ENCODE measurements at regions not wholly inside any gene's neighbourhood (a gene's known extent, or its start where the extent isn't known, plus 50 kb on each side); places are given as distances from the start of the nearest gene placed in this dataset.

DNA sequence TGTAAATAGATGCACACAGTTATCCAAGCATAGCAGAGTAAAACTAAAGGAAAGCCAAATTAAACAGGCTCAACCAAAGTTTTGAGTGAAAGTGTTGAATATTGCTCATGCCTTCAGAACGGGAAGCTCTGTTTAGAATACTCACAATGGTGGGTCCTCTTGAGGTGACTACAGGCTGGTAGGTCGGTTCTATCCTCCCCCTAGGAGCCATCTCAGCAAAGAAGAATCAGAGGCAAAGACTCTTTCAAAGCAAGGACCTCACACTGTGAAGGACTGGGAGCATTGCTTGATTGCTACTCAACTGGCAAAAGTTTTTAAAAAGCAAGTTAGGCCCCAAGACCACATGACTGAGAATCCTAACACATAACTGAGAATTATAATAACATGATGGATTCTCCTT is 88.4 kb upstream of the JAG1 start:
- in situ Hi-C loops (cut with HindIII; ENCODE audit: low pct_ligation_motif_present, low pct_unique_long_range_greater_than_20kb, low sequenced_read_pairs), result no loop called here
- DNase-seq, result no peak

DNA sequence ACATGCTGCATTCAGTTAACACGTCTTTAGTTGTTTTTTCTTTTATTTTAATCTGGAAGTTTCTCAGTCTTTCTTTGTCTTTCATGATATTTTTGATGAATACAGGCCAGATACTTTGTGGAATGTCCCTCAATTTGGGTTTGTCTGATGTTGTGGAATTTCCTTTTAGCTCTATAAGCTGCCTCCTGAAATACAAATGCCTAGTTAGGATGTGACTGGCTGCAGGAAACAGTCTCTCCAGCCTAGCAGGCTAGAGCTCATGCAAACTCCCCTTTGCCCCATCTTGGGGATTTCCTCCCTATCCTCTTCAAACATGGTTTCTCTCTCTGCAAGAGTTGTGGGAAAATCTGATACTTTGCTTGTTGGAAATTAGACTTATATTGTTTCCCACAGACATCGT is 89.3 kb upstream of the JAG1 start:
- in situ Hi-C loops (cut with HindIII; ENCODE audit: low pct_ligation_motif_present, low pct_unique_long_range_greater_than_20kb, low sequenced_read_pairs), result no loop called here
- no peak for DNase-seq

DNA sequence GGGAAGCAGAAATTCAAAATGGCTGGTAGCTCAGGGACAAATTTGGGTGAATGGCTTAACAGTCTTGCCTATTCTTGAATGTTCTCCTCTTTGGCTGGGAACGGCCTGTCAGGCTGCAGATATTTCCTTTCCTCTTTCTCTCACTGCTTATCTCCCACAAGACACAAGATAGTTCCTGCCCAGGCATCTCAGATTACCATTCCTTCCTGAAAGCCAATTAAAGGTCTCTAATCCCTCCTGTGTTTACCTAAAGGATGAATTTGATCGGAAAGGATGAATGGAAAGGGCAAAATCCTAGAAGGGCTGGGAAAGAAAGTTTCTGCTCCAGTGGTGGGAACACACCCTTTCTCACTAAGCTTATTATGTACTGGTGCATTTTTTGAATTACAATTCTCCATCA is 95.9 kb upstream of the JAG1 start:
- in situ Hi-C loops (cut with HindIII; ENCODE audit: low pct_ligation_motif_present, low pct_unique_long_range_greater_than_20kb, low sequenced_read_pairs), result no loop called here
- DNase-seq, result no peak

DNA sequence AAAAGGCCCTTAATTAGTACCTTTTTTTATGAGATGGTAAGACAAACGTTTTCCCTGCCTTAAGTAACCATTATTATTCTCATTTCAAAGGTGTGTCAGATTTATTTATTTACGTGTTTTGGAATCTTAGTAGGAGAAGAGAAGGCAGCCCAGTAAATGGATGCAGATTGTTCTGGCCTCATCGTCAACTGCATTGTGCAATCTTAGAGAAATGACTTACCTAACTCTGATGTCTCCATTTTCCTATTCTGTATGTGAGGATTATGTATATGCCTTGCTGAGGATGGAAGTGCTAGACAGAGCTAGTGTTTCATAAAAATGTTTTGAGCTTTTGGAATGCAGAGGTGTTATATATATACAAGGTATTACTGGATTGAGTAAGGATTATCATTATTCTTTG is 97.0 kb upstream of the JAG1 start:
- in situ Hi-C loops (cut with HindIII; ENCODE audit: low pct_ligation_motif_present, low pct_unique_long_range_greater_than_20kb, low sequenced_read_pairs), result no loop called here

DNA sequence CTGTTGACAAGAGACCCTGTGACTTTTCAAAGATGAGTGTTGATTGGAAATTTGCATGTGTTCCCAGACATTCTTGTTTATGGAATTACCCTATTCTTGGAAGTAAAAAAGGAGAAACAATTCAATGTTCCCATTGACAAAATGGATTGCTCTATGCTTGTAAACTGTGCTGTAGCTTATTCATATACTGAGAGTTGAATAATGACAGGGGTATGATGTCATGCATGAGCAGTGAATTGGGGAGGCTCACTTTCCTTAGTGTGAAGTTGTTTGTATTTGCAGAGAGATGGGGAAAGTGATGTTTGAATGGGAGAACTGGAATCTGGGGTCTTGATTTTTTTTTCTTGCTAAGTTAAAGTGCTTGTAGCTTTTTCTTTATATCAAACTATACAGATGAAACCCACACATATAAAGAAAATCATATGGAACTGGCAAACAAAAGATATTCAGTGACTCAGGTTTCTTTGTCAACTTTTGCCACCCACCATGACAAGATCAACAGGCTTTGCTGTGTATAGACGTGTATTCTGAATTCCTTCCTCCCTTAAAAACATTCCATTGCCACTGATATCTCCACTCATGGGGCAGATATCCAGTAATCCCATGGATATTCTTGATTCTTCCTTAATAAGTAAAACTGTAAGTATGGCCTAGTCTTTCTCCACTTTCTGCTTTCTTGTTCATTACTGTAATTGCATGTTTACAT is 97.8 kb upstream of the JAG1 start:
- DNase-seq, result no peak
- in situ Hi-C loops (cut with HindIII; ENCODE audit: low pct_ligation_motif_present, low pct_unique_long_range_greater_than_20kb, low sequenced_read_pairs), result no loop called here

More for the DNA sequence above, 97.0 kb upstream of the JAG1 start:
- DNase-seq, result no peak

DNA sequence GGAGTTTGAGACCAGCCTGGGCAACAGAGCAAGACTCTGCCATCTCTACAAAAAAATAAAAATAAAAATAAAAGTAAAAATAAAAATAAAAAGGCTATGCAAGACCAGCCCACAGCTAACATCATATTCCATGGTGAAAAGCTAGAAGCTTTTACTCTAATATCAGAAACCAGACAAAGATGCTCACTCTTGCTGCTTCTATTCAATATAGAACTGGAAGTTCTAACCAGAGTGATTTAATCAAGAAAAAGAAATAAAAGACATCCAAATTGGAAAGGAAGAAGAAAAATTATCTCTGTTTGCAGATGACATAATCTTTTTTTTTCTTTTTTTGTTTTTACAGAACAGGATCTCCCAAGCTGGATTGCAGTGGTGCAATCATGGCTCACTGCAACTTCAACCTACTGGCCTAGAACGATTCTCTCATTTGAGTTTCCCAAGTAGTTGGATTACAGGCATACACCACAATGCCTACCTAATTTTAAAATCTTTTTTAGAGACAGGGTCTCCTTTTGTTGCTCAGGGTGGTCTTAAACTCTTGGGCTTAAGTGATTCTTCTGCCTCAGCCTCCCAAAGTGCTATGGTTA is 100.7 kb upstream of the JAG1 start:
- DNase-seq, result no peak
- in situ Hi-C loops (cut with HindIII; ENCODE audit: low pct_ligation_motif_present, low pct_unique_long_range_greater_than_20kb, low sequenced_read_pairs), result no loop called here

DNA sequence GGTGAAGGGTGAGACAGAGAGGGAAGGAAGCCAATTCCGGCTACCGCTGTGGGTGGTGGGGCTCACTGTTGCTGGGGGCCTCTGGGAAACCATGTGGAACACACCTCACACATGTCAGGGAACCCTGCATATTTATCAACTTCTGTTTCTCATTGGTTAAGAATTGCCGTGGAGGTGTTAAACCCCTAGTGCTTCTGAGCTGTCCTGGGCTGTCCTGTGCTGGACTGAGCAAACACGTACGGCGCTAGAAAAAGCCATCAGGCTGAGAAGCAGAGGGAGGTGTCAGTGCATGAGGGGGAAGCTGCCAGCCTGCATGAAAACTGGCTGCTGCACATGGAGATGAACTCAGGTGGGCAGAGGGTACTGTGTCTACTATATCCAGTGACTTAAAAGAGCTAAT is 103.9 kb upstream of the JAG1 start:
- in situ Hi-C loops (cut with HindIII; ENCODE audit: low pct_ligation_motif_present, low pct_unique_long_range_greater_than_20kb, low sequenced_read_pairs), result no loop called here

DNA sequence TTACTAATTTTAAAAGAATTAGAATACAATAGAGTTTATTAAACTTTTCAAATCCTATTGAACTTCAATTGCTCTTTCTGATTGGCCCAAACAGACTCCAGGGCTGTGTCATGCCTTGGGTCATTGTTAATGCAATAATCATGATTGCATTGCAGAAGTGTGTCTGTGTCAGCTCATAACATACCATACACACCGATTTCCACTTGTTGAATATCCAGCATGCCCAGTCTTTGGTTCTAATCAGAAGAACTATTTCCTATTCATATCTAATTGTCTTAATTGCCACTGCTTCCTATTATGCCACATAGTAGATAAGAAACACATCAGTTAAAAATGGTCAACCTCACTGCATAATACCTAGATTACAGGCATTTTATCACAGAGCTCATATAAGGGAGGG is 106.1 kb upstream of the JAG1 start:
- in situ Hi-C loops (cut with HindIII; ENCODE audit: low pct_ligation_motif_present, low pct_unique_long_range_greater_than_20kb, low sequenced_read_pairs), result no loop called here

More for the DNA sequence above, 103.9 kb upstream of the JAG1 start:
- DNase-seq, result no peak

DNA sequence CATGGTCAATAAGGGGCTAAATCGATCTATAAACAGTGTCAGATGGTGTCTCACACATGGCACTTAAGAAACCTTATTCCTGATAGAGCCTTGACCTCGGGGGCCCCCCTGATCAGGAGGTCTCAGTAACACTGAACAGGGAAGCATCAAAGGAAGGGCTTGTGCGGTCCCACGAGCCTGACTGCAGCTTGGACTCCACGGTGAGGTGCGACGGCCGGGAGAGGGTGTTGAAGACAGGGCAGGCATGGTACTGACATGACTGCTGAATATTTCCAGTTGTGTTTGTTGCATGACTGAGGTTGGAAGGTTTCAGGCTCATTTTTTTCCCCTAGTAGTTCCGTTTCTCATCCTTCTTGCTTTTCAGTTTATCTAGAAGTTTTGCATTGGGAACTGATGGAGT is 107.1 kb upstream of the JAG1 start:
- DNase-seq, result no peak
- in situ Hi-C loops (cut with HindIII; ENCODE audit: low pct_ligation_motif_present, low pct_unique_long_range_greater_than_20kb, low sequenced_read_pairs), result no loop called here

More for the DNA sequence above, 106.1 kb upstream of the JAG1 start:
- no peak for DNase-seq

DNA sequence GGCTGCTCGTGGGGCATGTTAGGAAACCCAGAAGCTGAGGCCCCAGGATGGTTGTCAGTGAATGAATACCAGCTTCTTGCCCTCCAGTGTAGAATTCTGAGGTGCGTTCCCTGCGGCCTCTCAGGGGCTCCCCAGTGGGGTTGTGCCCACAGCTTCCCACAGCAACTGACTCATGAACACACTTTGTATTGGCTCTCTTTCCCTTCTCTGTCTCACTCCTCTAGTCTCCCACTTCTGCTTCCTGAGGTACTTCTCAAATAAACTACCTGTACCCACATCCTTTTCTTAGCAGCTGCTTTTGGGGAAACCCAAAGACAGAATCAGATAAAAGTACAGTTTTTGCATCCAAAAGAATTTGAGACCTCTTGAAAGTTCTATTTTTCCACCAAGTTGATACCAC is 107.7 kb upstream of the JAG1 start:
- DNase-seq, result no peak
- in situ Hi-C loops (cut with HindIII; ENCODE audit: low pct_ligation_motif_present, low pct_unique_long_range_greater_than_20kb, low sequenced_read_pairs), result no loop called here

DNA sequence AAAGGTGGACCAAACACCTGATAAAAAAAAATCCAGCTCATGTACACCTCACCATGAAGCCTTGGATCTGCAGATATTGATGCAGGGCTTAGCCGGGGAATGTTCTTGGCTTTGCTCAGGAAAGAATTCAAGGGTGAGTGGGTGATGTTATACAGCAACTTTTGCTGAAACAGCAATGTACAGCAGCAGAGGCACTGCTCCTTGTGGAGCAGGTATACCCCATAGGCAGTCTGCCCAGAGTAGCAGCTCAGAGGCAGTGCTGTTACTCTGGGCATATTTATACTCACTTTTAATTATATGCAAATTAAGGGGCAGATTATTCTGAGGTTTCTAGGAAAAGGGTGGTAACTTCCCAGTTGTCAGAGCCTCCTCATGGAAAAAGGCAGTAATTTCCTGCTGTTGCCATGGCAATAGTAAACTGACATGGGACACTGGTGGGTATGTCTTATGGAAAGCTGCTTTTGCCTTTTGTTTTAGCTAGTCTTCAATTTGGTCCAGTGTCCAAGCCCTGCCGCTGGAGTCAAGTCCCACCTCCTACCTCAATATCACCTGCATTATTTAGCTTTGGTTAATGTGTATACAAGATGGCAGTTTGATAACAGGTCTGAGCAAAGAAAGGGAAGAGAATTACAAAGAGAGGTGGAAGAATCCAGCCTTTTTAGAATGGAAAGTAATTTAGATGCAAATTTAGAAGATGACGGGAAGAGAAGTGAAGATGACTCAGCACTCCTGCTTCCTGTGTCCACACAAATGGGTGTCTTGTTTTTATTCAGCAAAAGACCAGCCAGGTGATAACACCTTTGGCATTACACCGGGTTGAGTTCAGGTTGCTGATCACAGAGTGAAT is 110.1 kb upstream of the JAG1 start:
- no peak for DNase-seq
- in situ Hi-C loops (cut with HindIII; ENCODE audit: low pct_ligation_motif_present, low pct_unique_long_range_greater_than_20kb, low sequenced_read_pairs), result no loop called here

DNA sequence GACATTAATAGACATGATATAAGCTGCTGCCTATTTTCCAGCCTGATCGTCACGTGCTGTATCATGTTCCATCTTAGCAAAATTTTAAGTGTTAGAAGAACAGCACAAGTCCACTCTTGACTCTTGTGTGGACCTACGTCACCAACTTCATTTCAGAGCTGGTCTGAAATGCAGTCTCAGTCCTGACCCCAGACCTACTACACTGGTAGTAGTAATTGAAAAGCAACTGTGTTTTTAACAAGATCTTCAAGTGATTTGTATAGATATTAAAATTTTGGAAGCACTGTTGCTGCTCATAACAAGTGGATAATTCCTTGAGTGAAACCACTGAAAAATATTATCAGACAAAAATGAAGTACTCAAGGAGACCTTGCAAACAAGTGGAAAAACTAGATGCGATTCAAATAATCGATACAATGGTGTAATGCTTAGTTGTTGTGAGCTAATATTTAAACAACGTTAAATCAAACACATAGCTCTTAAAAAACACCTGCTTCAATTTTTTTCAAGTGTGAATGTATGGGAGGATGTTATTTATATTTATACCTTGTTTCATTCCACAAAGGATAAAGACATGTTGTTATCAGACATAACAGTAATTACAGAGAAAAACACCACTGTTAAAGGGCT is 110.9 kb upstream of the JAG1 start:
- in situ Hi-C loops (cut with HindIII; ENCODE audit: low pct_ligation_motif_present, low pct_unique_long_range_greater_than_20kb, low sequenced_read_pairs), result no loop called here
- DNase-seq, result no peak

DNA sequence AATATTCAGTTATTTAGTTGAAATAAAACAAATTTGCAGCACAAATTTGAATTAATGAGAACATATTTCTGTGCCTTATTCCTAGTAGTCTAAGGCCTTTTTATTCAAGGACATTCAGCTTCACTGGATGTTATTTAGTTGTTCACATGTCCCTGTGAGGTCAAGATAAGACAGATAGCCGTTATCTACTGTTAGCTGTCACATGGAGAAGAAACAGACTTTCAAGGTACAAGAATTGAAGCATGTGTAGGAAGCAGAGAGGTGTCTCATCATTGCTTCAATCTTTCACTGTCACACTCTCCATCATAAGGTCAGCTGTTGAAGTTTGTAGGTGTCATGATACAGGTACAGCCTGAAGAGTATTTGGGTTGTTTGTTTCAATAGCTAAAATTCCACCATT is 112.9 kb upstream of the JAG1 start:
- in situ Hi-C loops (cut with HindIII; ENCODE audit: low pct_ligation_motif_present, low pct_unique_long_range_greater_than_20kb, low sequenced_read_pairs), result no loop called here
- no peak for DNase-seq

DNA sequence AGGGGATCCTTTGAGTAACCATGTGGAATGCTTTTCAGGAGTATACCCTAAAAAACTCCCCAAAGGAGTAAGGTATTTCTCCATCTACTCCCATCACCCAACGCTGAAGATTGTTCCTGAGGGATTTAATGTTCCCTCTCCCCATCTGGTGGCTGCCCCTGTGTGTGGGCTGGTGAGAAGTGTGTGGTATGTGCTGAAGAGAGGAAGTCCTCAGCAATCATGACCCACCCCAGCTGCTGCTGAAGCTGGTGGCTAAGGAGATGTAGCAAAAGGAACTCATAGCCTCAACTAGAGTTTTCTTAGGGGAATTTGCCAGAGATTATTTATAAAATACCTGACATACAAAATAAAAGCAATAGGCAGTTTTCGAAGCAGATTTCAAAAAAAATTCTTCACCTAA is 114.3 kb upstream of the JAG1 start:
- DNase-seq, result no peak
- in situ Hi-C loops (cut with HindIII; ENCODE audit: low pct_ligation_motif_present, low pct_unique_long_range_greater_than_20kb, low sequenced_read_pairs), result no loop called here

DNA sequence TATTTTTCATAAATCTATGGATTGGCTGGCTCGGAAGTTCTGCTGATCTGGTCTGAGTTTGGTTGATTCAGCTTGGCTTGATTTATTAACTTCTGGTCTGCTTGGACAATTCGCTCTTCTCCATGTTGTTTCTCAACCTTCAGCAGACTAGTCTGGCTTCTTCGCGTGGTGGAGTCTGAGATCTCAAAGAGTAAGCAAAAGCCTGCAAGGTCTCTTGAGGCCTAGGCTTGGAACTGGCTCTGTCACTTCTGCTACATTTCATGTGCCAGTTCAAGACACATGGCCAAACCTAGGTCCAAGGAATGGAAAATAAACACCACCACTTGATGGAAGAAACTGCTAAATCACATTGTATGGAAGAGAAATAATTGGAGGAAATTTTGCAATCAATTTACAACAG is 115.1 kb upstream of the JAG1 start:
- in situ Hi-C loops (cut with HindIII; ENCODE audit: low pct_ligation_motif_present, low pct_unique_long_range_greater_than_20kb, low sequenced_read_pairs), result no loop called here
- no peak for DNase-seq

DNA sequence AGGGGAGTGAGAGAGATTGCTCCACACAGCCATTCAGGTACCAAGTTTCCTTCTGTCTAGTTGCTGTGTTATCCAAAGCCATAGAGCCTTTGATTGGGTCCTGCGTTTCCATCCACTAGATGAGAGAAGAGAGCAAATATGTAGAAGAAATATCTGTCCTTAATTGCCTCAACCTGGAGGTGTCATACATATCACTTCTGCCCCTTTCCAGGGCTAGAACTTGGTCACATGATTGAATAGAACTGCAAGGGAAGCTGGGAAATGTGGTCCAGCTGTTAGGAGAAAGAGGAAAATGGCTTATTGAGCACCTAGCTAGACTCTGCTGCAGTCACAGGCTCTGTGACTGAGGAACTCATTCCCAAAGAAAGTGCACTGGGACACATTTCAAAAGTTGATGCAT is 115.6 kb upstream of the JAG1 start:
- in situ Hi-C loops (cut with HindIII; ENCODE audit: low pct_ligation_motif_present, low pct_unique_long_range_greater_than_20kb, low sequenced_read_pairs), result no loop called here
- no peak for DNase-seq

DNA sequence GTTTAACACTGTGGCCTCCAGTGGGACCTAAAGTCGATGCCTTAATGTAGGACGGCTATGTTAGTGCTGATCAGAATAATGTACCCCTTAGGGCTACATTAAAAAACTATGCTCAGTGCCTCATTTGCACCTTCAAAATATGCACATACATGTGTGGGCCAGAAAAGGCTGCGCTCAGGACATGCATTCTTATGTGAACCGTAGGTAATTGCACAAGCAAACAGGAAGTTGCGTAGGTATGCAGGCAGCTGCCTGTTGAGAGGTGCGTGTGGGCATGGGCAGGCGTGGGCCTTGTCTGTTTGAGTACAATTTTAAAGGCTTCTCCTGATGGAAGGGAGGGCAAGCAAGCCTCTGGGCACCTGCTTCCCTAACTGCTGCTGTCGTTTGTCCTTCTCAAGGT is 116.2 kb upstream of the JAG1 start:
- no peak for DNase-seq
- in situ Hi-C loops (cut with HindIII; ENCODE audit: low pct_ligation_motif_present, low pct_unique_long_range_greater_than_20kb, low sequenced_read_pairs), result no loop called here

DNA sequence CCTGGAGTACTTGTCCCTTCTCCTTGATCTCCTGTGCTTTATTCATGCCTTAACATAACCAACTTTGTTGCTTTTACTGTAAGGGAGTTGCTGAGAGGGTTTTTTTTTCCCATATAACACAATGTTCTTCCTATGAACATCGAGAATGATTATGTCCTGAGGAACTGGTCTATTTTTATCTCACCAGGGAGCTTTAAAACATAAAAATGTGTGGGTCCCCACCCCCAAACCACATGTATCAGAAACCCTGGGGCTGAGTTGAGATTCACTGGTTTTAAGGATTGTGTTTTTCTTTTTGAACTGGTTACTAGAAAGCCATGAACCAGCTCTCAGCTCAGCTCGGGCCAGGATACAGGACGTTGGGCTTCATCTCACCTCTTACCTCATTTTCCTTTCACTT is 118.5 kb upstream of the JAG1 start:
- in situ Hi-C loops (cut with HindIII; ENCODE audit: low pct_ligation_motif_present, low pct_unique_long_range_greater_than_20kb, low sequenced_read_pairs), result no loop called here
- DNase-seq, result no peak

DNA sequence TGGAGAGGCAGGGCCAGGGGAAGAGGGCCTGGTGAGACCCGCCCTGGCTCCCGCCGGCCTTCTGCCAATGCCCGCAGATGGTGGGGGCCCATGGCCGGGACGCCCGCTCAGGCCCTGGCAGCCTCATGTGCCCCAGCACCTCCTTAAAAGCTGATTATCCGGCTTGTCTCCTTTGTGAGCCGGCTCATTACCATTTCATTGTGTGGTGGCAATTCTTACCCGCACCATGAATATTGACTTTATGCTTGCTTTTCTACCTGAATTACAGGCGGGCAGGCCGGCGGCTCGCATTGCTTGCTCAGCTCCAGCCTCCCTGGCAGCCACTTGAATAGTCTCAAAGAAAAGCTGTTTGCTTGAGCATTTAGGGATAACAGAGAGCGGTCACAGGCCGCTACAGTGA is 120.0 kb upstream of the JAG1 start:
- in situ Hi-C loops (cut with HindIII; ENCODE audit: low pct_ligation_motif_present, low pct_unique_long_range_greater_than_20kb, low sequenced_read_pairs), result no loop called here
- DNase-seq, result no peak

Measured in ACHN (cell line).